Sigmoid colon (tissue), 6 donors: ENCODE measurements at regions not wholly inside any gene's neighbourhood (a gene's known extent, or its start where the extent isn't known, plus 50 kb on each side); places are given as distances from the start of the nearest gene placed in this dataset.

ENCODE experiments used
- DNase-seq: peaks from one replicate; pipeline ENCODE4 v3.0.0-alpha.2; 2019
- H3K27ac ChIP-seq, 4 donors: fragments of 200-600 bp; sonication (generic); one replicate each; pipeline ENCODE4 v1.5.1; 2016 to 2019; ENCODE audit warnings: mild to moderate bottlenecking in 1 of 4
- H3K27me3 ChIP-seq, 3 donors: fragments of 200-600 bp; sonication (generic); one replicate each; pipeline ENCODE4 v1.5.1; 2019; ENCODE audit warnings: mild to moderate bottlenecking in 1 of 3
- H3K36me3 ChIP-seq, 4 donors: fragments of 200-600 bp; sonication (generic); one replicate each; pipeline ENCODE4 v1.5.1; 2016 to 2019
- H3K4me1 ChIP-seq, 4 donors: fragments of 200-600 bp; sonication (generic); one replicate each; pipeline ENCODE4 v1.5.1; 2017 to 2019
- H3K4me3 ChIP-seq, 4 donors: fragments of 200-600 bp; sonication (generic); one replicate each; pipeline ENCODE4 v1.5.1; 2017 to 2019; ENCODE audit warnings: mild to moderate bottlenecking in 2 of 4, moderate library complexity in 1 of 4
- H3K9me3 ChIP-seq, 4 donors: fragments of 200-600 bp in 3 of 4; sonication (generic) in 3 of 4; one replicate each; pipeline versions ENCODE4 v1.5.1 to v1.6.1; 2013 to 2019
- CTCF ChIP-seq, 4 experiments: fragments of 450-650 bp in 3 of 4; fragments of 200-600 bp in 1 of 4; IDR thresholded peaks; one replicate each; pipeline ENCODE4 v1.5.1; 2016 to 2019; ENCODE audit warnings: antibody characterized with exemption in 4 of 4, mild to moderate bottlenecking in 3 of 4, moderate library complexity in 2 of 4
- EP300 ChIP-seq, 4 donors: sonication (generic); formaldehyde crosslinking; IDR thresholded peaks; one replicate each; pipeline ENCODE4 v1.6.1; 2017; ENCODE audit warnings: antibody characterized with exemption in 4 of 4
- POLR2A ChIP-seq, 2 donors: fragments of 450-650 bp; IDR thresholded peaks; one replicate each; pipeline ENCODE4 v1.6.1; 2016; ENCODE audit warnings: antibody characterized with exemption in 2 of 2, mild to moderate bottlenecking in 2 of 2, moderate library complexity in 2 of 2
- POLR2AphosphoS5 ChIP-seq, 4 donors: sonication (generic); formaldehyde crosslinking; IDR thresholded peaks; one replicate each; pipeline ENCODE4 v1.6.1; 2017; ENCODE audit warnings: antibody characterized with exemption in 4 of 4
- WGBS, 2 donors: extraction: QIAGEN DNeasy Blood & Tissue Kit; methylation state at CpG; one replicate each; pipeline ENCODE4 v1.1.7; 2013; 5-methylcytosine and 5-hydroxymethylcytosine counted together
- intact Hi-C: fragments of 100-400 bp; cut with DNase I; formaldehyde crosslinking; loops from one replicate; pipeline ENCODE4 v1.15.1; 2023
- donor health status: healthy with polysubstance abuse.
- donor health status: healthy.

DNA sequence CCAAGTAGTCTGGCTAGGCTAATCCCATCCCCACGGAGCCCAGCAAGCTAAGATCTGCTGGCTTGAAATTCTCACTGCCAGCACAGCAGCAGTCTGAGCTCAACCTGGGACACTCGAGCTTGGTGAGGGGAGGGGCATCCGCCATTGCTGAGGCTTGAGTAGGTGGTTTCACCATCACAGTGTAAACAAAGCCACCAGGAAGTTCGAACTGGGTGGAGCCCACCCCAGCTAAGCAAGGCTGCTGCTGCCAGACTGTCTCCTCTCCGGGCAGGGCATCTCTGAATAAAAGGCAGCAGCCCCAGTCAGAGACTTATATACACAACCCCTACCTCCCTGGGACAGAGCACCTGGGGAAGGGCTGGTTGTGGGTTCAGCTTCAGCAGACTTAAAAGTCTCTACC lies 639.6 kb downstream of the IQCM start:
- H3K36me3 ChIP-seq: no peaks in the 10 kb centered on the region
- no peak overlapping the region for H3K4me3 ChIP-seq
- DNase-seq: no peak
- intact Hi-C loops: no loop called here
- no peaks in the 10 kb centered on the region for H3K27me3 ChIP-seq
- H3K9me3 ChIP-seq: no peaks in the 10 kb centered on the region
- H3K27ac ChIP-seq: no peak overlapping the region
- TF ChIP-seq EP300 (IDR thresholded peaks at IDR 0.05): no peak
- no peak for TF ChIP-seq POLR2AphosphoS5 (IDR thresholded peaks at IDR 0.05)
- WGBS, 2 donors: 31 to 43% methylated on average over 5 of the region's 5 CpGs
- no peaks in the 10 kb centered on the region for H3K4me1 ChIP-seq

DNA sequence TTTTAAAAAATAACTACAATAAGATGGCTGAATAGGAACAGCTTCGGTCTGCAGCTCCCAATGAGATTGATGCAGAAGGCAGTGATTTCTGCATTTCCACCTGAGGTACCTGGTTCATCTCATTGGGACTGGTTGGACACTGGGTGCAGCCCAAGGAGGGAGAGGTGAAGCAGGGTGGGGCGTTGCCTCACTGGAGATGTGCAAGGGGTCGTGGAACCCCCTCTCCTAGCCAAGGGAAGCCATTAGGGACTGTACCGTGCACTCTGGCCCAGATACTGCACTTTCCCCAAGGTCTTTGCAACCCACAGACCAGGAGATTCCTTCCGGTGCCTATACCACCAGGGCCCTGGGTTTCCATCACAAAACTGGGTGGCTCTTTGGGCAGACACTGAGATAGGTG lies 640.1 kb downstream of the IQCM start:
- H3K27me3 ChIP-seq: no peaks in the 10 kb centered on the region
- no peaks in the 10 kb centered on the region for H3K36me3 ChIP-seq
- no peak overlapping the region for H3K4me3 ChIP-seq
- H3K4me1 ChIP-seq: no peaks in the 10 kb centered on the region
- no peak for DNase-seq
- 80 to 89% methylated on average over 5 of the region's 5 CpGs for WGBS, 2 donors
- no peak overlapping the region for H3K27ac ChIP-seq
- TF ChIP-seq POLR2AphosphoS5 (IDR thresholded peaks at IDR 0.05): no peak
- no peak for TF ChIP-seq POLR2A (IDR thresholded peaks at IDR 0.05)
- no peak for TF ChIP-seq CTCF (IDR thresholded peaks at IDR 0.05)
- no peak for TF ChIP-seq EP300 (IDR thresholded peaks at IDR 0.05)
- intact Hi-C loops: no loop called here
- H3K9me3 ChIP-seq: no peaks in the 10 kb centered on the region

DNA sequence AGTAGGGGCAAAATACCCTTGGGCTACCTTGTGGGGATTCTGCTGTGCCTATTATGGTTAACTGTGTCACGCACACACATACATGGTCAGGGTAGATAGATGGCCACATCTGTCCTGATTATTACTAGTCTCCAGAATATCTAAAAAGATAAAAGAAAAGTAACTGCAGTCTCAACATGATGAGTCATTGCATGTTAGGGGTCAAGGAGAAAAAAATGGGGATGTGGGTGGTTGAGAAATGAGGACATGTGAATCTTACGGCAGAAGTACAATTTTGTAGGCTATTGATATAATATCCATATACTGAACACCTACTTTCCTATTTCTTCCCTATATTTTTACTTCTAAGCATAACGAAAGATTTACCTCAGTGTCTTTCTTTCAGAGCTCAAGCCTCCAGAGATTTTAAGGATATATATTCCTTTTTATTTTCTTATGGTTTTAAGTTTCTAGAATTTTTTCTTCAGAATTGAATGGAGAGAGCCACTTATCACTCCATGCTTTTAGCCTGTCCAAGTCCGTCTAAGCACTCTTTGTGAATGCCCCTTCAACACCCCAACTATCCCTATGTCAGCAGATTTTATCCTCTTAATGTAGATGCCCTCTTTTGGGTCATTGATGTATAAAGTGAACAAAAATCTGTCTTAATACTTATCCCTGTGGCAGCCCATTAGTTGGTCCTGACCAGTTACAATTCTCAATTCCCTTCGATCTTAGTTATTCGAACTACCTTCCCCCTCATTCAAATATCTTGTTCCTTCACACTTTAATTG lies 642.2 kb downstream of the IQCM start:
- 91 to 96% methylated on average over 6 of the region's 6 CpGs for WGBS, 2 donors

GRCh38 chr4:149168645-149169044 lies 647.0 kb downstream of the IQCM start:
- H3K27ac ChIP-seq: no peak overlapping the region
- no peaks in the 10 kb centered on the region for H3K36me3 ChIP-seq
- H3K9me3 ChIP-seq: no peaks in the 10 kb centered on the region
- TF ChIP-seq POLR2A (IDR thresholded peaks at IDR 0.05) (no peak), POLR2AphosphoS5 (IDR thresholded peaks at IDR 0.05) (no peak), CTCF (IDR thresholded peaks at IDR 0.05) (no peak), EP300 (IDR thresholded peaks at IDR 0.05) (no peak)
- WGBS, 2 donors: 87 to 95% methylated on average over 2 of the region's 2 CpGs
- intact Hi-C loops: no loop called here
- H3K4me3 ChIP-seq: no peak overlapping the region
- no peaks in the 10 kb centered on the region for H3K27me3 ChIP-seq
- peaks cover 0 to 17% (median 15%) of the 10 kb centered on the region in 4 donors for H3K4me1 ChIP-seq
- no peak for DNase-seq

More for the DNA sequence above, 642.2 kb downstream of the IQCM start:
- H3K36me3 ChIP-seq: no peaks in the 10 kb centered on the region
- H3K4me1 ChIP-seq: no peaks in the 10 kb centered on the region
- TF ChIP-seq EP300 (IDR thresholded peaks at IDR 0.05): no peak
- no peak for TF ChIP-seq POLR2AphosphoS5 (IDR thresholded peaks at IDR 0.05)
- TF ChIP-seq CTCF (IDR thresholded peaks at IDR 0.05): no peak
- no peak for TF ChIP-seq POLR2A (IDR thresholded peaks at IDR 0.05)
- H3K27me3 ChIP-seq: no peaks in the 10 kb centered on the region
- intact Hi-C loops: no loop called here
- no peak overlapping the region for H3K27ac ChIP-seq
- no peak overlapping the region for H3K4me3 ChIP-seq
- no peak for DNase-seq
- no peaks in the 10 kb centered on the region for H3K9me3 ChIP-seq

GRCh38 chr4:149166876-149167275 lies 648.8 kb downstream of the IQCM start:
- H3K36me3 ChIP-seq: no peaks in the 10 kb centered on the region
- no peaks in the 10 kb centered on the region for H3K9me3 ChIP-seq
- intact Hi-C loops: no loop called here
- no peak for DNase-seq
- peaks cover 0 to 17% (median 15%) of the 10 kb centered on the region in 4 donors for H3K4me1 ChIP-seq
- 87 to 91% methylated on average over 2 of the region's 2 CpGs for WGBS, 2 donors
- no peak for TF ChIP-seq CTCF (IDR thresholded peaks at IDR 0.05)
- no peak for TF ChIP-seq POLR2A (IDR thresholded peaks at IDR 0.05)
- TF ChIP-seq EP300 (IDR thresholded peaks at IDR 0.05): no peak
- no peak for TF ChIP-seq POLR2AphosphoS5 (IDR thresholded peaks at IDR 0.05)
- no peak overlapping the region for H3K4me3 ChIP-seq
- H3K27me3 ChIP-seq: no peaks in the 10 kb centered on the region
- no peak overlapping the region for H3K27ac ChIP-seq
